Stimulated activated naive B cell treated with anti-CD40 and anti-IgM and Interleukin-4, amounts not matched to agents 10 μg/mL and 1 μg/mL and 100 μg/mL, for 72 hours (primary cell): ENCODE measurements at regions not wholly inside any gene's neighbourhood (a gene's known extent, or its start where the extent isn't known, plus 50 kb on each side); places are given as distances from the start of the nearest gene placed in this dataset.
A peak's percentile ranks its signal among the peaks of the same experiment; 100 is the strongest.

Experiments used
- ATAC-seq, 2 donors: fragments of 150-1000 bp; cut with Tn5 transposase; replicated peaks; 2 replicates each; pipeline ENCODE4 v1.10.0; 2021; ENCODE audit warnings: moderate library complexity in 1 of 2
- DNase-seq: peaks from one replicate; pipeline ENCODE4 v3.0.0; 2021
- H3K27ac Mint-ChIP-seq: one replicate; pipeline ENCODE4 v1.8.0; 2022; ENCODE audit warnings: mild to moderate bottlenecking, mixed read lengths
- H3K27me3 Mint-ChIP-seq, 2 donors: one replicate each; pipeline ENCODE4 v1.8.0; 2022; ENCODE audit warnings: mixed read lengths in 2 of 2
- H3K36me3 Mint-ChIP-seq, 2 donors: one replicate each; pipeline ENCODE4 v1.8.0; 2022; ENCODE audit warnings: mixed read lengths in 2 of 2, mild to moderate bottlenecking in 1 of 2
- H3K4me1 Mint-ChIP-seq, 2 donors: one replicate each; pipeline ENCODE4 v1.8.0; 2022; ENCODE audit warnings: mixed read lengths in 2 of 2, mild to moderate bottlenecking in 1 of 2
- H3K4me3 Mint-ChIP-seq, 2 donors: one replicate each; pipeline ENCODE4 v1.8.0; 2022; ENCODE audit warnings: mild to moderate bottlenecking in 2 of 2, mixed read lengths in 2 of 2, moderate library complexity in 1 of 2
- H3K9me3 Mint-ChIP-seq, 2 donors: one replicate each; pipeline ENCODE4 v1.8.0; 2022; ENCODE audit warnings: mixed read lengths in 2 of 2, mild to moderate bottlenecking in 1 of 2

GRCh38 chr3:181572432-181572831, 139.3 kb upstream of the SOX2 start:
- Mint-ChIP-seq H3K27me3 (no peaks in the 10 kb centered on the region), H3K36me3 (no peaks in the 10 kb centered on the region), H3K9me3 (peaks cover 0 to 2% of the 10 kb centered on the region in 2 donors), H3K4me1 (no peaks in the 10 kb centered on the region), H3K4me3 (no peak overlapping the region), H3K27ac (no peak overlapping the region)
- ATAC-seq (no peak), DNase-seq (no peak)

GRCh38 chr3:181570472-181570871, 141.3 kb upstream of the SOX2 start:
- DNase-seq = no peak
- H3K27me3 Mint-ChIP-seq = no peaks in the 10 kb centered on the region
- H3K9me3 Mint-ChIP-seq = peaks cover 0 to 2% of the 10 kb centered on the region in 2 donors
- no peak overlapping the region for H3K27ac Mint-ChIP-seq
- H3K36me3 Mint-ChIP-seq = no peaks in the 10 kb centered on the region
- H3K4me3 Mint-ChIP-seq = no peak overlapping the region
- no peaks in the 10 kb centered on the region for H3K4me1 Mint-ChIP-seq
- no peak for ATAC-seq

- H3K9me3 Mint-ChIP-seq = peaks cover 0 to 2% of the 10 kb centered on the region in 2 donors
- DNase-seq = no peak
- no peaks in the 10 kb centered on the region for H3K36me3 Mint-ChIP-seq
- H3K27ac Mint-ChIP-seq = no peak overlapping the region
- H3K4me3 Mint-ChIP-seq = no peak overlapping the region
- no peak for ATAC-seq
- no peaks in the 10 kb centered on the region for H3K27me3 Mint-ChIP-seq
- H3K4me1 Mint-ChIP-seq = no peaks in the 10 kb centered on the region
These were observed 142.3 kb upstream of the SOX2 start for GRCh38 chr3:181569356-181569940.

- no peaks in the 10 kb centered on the region for H3K9me3 Mint-ChIP-seq
These were observed 143.0 kb upstream of the SOX2 start for GRCh38 chr3:181568693-181569092.

DNA sequence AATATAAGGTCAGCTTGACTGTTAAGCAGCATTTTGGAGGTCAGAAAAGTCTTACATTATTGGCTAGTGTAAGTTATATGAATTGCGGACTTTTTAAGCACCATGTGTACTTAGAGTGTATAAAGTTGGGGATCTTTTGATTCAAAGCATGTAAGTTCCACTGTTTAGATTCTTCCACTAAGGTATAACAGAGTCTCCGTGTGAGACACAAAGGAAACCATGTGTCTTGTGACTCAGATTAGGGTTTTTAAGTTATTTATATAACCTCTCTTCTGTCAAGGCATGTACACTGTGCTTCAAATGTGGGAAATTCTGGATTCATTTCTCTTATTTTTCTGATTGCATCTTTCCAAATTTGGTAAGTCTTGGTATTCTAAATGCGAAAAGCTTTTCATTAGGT, 143.5 kb upstream of the SOX2 start:
- Mint-ChIP-seq H3K4me3 (no peak overlapping the region), H3K27me3 (no peaks in the 10 kb centered on the region), H3K4me1 (no peaks in the 10 kb centered on the region), H3K36me3 (no peaks in the 10 kb centered on the region), H3K27ac (no peak overlapping the region), H3K9me3 (no peaks in the 10 kb centered on the region)
- ATAC-seq (no peak), DNase-seq (no peak)

More at GRCh38 chr3:181568693-181569092, 143.0 kb upstream of the SOX2 start:
- no peak overlapping the region for H3K4me3 Mint-ChIP-seq
- no peaks in the 10 kb centered on the region for H3K4me1 Mint-ChIP-seq
- no peak for ATAC-seq
- no peak overlapping the region for H3K27ac Mint-ChIP-seq
- no peak for DNase-seq
- H3K36me3 Mint-ChIP-seq = no peaks in the 10 kb centered on the region
- H3K27me3 Mint-ChIP-seq = no peaks in the 10 kb centered on the region

- no peaks in the 10 kb centered on the region for H3K4me1 Mint-ChIP-seq
- H3K27ac Mint-ChIP-seq = no peak overlapping the region
- no peaks in the 10 kb centered on the region for H3K27me3 Mint-ChIP-seq
- H3K4me3 Mint-ChIP-seq = no peak overlapping the region
- DNase-seq (no peak), ATAC-seq (no peak)
- H3K36me3 Mint-ChIP-seq = no peaks in the 10 kb centered on the region
- H3K9me3 Mint-ChIP-seq = no peaks in the 10 kb centered on the region
These were observed 144.2 kb upstream of the SOX2 start for GRCh38 chr3:181567311-181568075.

DNA sequence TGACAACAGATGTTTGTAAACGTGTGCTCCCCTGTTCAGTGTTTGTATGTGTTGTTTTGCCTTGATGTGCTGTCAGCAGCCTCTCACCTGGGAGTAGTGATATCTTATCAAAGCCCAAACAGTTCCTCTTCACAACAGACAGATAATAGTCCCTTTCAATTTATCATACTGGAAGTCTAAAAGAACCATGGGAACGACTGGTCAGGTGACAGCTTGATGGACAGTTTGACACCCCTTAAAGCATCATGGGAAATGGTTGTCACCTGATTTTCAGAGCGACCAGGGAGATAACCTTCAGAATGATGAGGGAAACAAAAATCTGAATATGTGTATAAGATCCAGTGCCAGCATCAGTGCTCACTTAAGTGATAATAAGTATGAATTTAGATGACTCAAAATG, 146.3 kb upstream of the SOX2 start:
- H3K9me3 Mint-ChIP-seq = no peaks in the 10 kb centered on the region
- DNase-seq (no peak), ATAC-seq (no peak)
- no peak overlapping the region for H3K4me3 Mint-ChIP-seq
- H3K27ac Mint-ChIP-seq = no peak overlapping the region
- H3K27me3 Mint-ChIP-seq = no peaks in the 10 kb centered on the region
- H3K4me1 Mint-ChIP-seq = no peaks in the 10 kb centered on the region
- no peaks in the 10 kb centered on the region for H3K36me3 Mint-ChIP-seq

DNA sequence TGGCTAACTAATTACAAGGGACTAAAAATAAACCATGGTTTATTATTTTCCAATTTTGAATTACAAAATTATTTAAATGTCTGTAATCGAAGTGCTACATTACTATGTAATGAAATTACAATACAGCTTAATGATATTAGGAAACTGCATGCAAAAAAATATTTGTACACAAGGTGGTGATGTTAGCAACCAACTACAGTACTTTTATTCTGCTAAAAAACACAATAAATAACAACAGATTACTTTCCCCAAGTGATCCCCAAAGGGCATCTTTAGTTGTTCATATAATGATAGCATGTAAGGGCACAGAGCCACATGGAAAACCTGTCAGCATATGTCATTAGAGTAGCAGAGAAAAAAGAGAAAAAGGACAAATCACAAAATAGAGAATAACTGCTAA, 147.5 kb upstream of the SOX2 start:
- Mint-ChIP-seq H3K27me3 (no peaks in the 10 kb centered on the region), H3K36me3 (no peaks in the 10 kb centered on the region), H3K27ac (no peak overlapping the region), H3K4me1 (no peaks in the 10 kb centered on the region), H3K4me3 (no peak overlapping the region), H3K9me3 (no peaks in the 10 kb centered on the region)
- DNase-seq = no peak
- ATAC-seq = no peak

- no peaks in the 10 kb centered on the region for H3K36me3 Mint-ChIP-seq
- DNase-seq (no peak), ATAC-seq (no peak)
- no peak overlapping the region for H3K4me3 Mint-ChIP-seq
- no peaks in the 10 kb centered on the region for H3K27me3 Mint-ChIP-seq
- no peak overlapping the region for H3K27ac Mint-ChIP-seq
- H3K9me3 Mint-ChIP-seq = no peaks in the 10 kb centered on the region
- no peaks in the 10 kb centered on the region for H3K4me1 Mint-ChIP-seq
These were observed 150.3 kb upstream of the SOX2 start for GRCh38 chr3:181561139-181562031.

DNA sequence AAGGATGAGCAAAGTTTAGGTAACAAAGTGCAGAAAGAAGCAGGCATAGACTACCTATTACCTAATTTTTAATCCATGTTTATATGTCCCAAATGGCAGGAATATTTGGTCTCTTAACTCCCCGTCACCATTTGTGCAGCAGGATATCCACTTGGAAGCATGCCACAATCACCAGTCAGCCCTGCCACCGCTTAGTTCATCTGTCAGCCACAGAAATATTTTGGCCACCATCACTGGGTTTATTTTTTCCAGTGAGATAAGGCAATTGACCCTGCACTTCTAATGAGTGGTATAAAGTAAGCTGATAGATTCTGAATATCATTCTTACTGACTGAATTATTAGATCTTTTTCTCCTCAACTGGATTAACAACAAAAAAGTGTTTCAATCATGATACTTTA, 152.9 kb upstream of the SOX2 start:
- Mint-ChIP-seq H3K36me3 (no peaks in the 10 kb centered on the region), H3K27me3 (no peaks in the 10 kb centered on the region), H3K4me1 (no peaks in the 10 kb centered on the region), H3K27ac (no peak overlapping the region), H3K4me3 (no peak overlapping the region), H3K9me3 (no peaks in the 10 kb centered on the region)
- ATAC-seq (no peak), DNase-seq (no peak)

DNA sequence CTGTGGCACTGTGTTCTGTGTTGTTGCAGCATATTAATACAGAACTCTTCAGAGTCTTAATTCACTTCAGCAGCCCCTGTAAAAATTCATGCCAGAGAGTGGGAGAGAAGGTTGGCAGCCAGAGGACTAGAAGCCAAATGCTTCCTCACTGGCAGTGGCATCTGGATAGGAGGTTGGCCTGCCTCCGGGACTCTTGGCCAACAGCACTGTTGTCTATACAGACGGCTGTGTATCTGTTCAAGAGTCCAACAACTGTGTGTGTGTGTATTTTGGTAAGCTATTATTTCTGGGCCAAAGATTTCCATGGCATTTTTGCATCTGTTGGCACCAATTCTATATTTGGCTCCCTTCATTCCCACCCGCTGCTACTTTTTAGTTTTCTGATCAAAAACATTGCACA, 156.0 kb upstream of the SOX2 start:
- Mint-ChIP-seq H3K4me1 (no peaks in the 10 kb centered on the region), H3K9me3 (no peaks in the 10 kb centered on the region), H3K36me3 (no peaks in the 10 kb centered on the region), H3K4me3 (no peak overlapping the region), H3K27ac (no peak overlapping the region), H3K27me3 (no peaks in the 10 kb centered on the region)
- ATAC-seq (no peak), DNase-seq (no peak)

DNA sequence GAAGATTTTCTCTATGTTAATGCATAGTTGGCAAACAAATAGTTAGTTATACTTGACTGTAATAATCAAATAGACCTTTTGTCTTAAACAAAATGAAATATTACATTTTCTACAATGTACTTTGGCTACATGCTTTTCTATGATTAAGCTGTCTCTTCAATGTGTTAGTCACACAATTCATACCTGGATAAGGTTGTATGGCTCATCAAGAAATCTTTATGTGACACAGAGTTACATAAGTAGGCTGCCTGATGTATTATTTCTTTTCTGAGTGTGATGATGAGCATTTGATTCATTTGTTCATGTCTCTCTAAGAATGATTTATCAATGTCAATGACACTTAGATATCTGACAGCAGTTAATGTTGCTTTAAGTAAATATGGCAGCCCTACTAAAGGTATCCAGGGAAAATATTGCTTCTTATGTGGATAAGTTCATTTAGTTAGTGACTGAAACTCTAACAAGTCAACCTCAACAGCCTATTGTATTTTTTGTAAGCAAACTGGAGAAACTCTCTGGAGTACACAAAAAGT, 157.4 kb upstream of the SOX2 start:
- H3K4me3 Mint-ChIP-seq = no peak overlapping the region
- H3K27me3 Mint-ChIP-seq = no peaks in the 10 kb centered on the region
- H3K27ac Mint-ChIP-seq = no peak overlapping the region
- ATAC-seq (no peak), DNase-seq (no peak)
- no peaks in the 10 kb centered on the region for H3K36me3 Mint-ChIP-seq
- H3K4me1 Mint-ChIP-seq = no peaks in the 10 kb centered on the region
- H3K9me3 Mint-ChIP-seq = peaks cover 0 to 2% of the 10 kb centered on the region in 2 donors

DNA sequence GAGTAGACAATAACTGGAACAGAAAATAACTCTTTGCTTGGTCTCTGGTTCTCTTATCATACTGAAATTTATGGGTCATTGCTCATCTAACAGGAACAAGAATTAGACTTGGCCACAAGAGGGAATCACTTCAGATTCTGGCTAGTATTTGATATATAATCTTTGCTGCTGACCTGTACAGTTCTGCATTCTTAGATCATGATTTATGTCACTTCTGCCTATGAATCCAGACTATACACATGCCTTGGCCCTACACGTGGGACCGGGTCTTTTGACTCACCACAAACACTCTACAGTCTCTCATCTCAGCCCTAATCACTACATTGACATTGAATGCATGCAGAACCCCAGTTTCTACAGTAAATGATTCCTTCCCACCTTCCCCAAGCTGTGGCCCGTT, 162.5 kb upstream of the SOX2 start:
- H3K4me1 Mint-ChIP-seq = no peaks in the 10 kb centered on the region
- ATAC-seq = peak; percentile 48 to 61
- no peak for DNase-seq
- no peak overlapping the region for H3K27ac Mint-ChIP-seq
- no peak overlapping the region for H3K4me3 Mint-ChIP-seq
- H3K36me3 Mint-ChIP-seq = no peaks in the 10 kb centered on the region
- H3K9me3 Mint-ChIP-seq = peaks cover 0 to 7% of the 10 kb centered on the region in 2 donors
- no peaks in the 10 kb centered on the region for H3K27me3 Mint-ChIP-seq

DNA sequence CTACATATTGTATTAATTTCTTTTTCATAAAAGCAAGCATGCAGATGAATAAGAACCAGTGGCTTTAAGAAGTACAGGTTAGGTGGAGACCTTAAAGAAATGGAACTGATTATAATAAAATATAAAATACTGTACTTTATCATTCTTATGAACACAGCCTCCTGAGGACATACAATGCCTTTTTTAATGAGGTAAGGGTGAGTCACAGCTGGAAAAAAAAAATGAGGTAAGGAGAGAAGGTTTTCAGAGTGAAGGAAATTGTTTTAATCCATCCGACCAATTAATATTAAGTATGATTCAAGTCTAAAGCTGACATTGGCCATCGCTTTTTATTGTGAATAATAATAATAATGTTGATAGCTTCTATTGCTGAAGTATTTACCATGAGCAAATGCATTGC, 170.3 kb upstream of the SOX2 start:
- H3K4me3 Mint-ChIP-seq = no peak overlapping the region
- H3K9me3 Mint-ChIP-seq = peaks cover 0 to 1% of the 10 kb centered on the region in 2 donors
- no peaks in the 10 kb centered on the region for H3K4me1 Mint-ChIP-seq
- no peaks in the 10 kb centered on the region for H3K27me3 Mint-ChIP-seq
- H3K36me3 Mint-ChIP-seq = no peaks in the 10 kb centered on the region
- no peak overlapping the region for H3K27ac Mint-ChIP-seq
- no peak for ATAC-seq
- no peak for DNase-seq
